ENCODE measurements at regions not wholly inside any gene's neighbourhood (a gene's known extent, or its start where the extent isn't known, plus 50 kb on each side); places are given as distances from the start of the nearest gene placed in this dataset.
"Not testable (repeated sequence)": the region's sequence is repeated elsewhere in the genome, so short reads cannot be mapped to it uniquely, and the experiment has no call there.

DNA sequence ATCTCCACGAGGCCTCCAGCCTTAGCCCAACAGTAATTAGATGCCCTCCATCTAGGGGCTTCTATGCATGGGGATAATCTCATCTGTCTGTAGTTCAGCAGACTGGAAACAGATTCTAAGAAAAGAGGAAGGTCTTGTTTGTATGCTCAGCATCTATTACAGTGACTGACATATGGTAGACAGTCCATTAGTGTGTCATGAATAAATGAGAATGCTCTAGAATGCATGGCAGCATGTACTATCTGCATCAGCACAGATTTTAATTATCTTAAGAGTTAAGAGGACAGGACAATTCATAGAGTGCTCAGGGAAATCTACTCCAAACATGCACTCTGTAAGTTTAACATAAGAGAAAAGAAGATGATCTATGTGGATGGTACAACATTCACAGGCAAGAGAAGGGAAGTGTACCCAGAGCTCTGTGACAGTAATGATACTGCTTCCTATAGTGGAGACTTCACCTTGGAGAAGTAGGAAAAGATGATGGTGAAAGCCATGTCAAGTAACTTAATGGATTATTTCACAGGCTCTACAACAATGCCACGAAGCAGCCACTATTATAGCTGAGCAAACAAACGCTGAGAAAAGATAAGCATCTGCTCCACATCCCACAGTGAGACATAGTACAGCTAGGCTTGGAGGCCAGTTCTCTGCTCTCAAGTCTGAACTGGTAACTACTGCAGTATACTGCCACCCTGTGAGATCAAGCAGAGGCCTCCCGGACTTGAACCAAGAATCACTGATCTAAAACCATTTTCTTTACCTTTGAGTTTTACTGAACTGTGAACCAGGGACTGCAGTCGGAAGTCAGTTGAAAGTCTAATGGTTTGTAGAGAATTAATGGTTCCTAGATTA lies 309.2 kb upstream of the SPTLC3 start:
- DNase-seq, result no peak

DNA sequence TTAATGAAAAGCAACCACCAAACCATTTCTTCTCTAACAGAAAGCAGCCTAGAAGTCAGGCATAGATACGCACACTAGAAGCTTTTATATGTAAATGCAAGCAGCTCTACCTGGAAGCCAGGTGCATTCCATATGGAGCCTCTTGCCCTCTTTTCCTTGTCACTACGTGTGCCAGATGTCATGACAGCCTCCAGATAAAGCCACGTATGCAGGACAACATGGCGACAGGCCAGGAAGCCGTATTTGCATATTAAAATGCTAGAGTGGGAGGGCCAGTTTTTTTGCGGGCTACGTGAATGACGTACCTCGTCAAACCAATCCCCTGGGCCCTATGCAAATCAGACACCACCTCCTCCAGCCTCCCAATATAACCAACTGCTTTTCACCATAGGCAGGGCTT lies 308.1 kb upstream of the SPTLC3 start:
- no peak for DNase-seq

DNA sequence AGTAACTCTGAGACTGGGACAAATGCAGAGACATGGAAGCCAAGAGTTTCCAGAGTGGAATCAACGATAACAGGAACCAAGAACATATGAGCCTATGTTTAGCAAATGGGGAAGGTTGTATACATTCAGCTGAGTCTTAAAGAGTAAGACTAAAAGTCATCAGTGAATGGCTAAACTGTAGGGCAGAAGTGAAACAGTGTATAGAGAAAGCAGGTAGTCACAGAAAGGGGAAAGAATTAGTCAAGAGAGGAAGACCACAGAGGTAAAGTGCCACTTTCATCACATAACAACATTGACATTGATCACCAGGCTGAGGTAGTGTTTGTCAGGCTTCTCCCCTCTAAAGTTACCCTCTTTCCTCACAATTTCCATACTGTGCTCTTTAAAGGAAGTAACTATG lies 306.5 kb upstream of the SPTLC3 start:
- DNase-seq, result no peak

DNA sequence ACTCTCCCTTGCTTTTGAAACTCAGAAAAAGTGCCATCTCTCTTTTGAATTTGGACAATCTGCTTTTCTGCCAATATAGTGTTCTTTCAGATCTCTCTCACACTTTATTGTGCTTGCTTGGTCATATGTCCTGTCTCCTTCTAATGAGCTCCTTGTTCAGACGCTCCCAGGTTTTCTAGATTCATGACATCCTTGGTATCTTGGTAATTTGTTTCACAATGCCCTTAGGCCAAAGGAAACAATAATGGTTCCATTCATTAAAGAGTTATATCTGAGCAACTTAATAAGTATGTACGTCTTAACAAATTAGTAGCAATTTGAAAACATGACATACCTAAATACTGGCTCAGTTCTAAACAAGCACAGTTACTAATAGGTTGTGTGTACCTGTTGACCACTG lies 293.4 kb upstream of the SPTLC3 start:
- no peak for DNase-seq

DNA sequence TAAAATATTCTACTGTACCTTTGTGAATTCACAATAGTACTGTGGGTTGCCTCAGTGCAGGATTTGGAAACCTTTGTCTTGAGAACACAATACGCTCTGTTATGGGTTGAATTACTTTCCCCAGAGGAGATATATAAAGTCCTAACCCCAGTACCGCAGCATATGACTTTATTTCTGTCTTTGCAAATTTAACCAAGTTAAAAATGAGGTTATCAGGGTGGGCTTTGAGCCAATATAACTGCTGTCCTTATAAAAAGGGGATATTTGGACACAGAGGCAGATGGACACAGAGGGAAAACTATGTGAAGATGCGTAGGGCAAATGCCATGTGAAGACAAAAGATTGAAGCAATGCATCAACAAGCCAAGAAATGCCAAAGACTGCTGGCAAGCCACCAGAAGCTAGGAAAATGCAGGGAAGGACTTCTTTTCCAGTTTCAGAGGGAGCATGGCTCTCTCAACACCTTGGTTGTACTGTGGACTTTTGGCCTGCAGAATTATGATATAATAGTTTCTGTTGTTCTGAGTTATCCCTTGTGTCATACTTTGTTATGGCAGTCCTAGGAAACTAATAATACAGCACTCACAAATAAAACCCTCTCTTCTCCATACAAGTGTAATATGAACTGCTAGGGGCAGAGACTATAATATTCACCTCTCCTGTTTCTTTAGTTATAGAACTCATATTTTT lies 292.6 kb upstream of the SPTLC3 start:
- no peak for DNase-seq

DNA sequence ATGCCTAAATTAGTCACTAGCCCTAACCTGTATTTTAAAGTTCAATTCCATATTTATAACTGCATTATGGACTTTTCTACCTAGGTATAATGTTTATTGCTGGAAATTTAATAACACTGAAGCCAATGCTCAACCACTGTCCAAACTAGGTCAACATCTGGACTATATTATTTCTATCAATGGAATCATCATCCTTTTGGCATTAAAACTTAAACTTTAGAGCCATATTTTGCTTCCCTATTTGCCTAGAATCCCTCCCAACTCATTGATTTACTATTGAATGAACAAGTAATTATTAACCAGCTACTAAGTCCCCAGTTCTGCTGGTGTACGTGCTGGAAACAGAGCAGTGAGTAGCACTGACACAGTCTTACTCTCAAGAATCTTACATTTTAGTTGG lies 291.7 kb upstream of the SPTLC3 start:
- no peak for DNase-seq

DNA sequence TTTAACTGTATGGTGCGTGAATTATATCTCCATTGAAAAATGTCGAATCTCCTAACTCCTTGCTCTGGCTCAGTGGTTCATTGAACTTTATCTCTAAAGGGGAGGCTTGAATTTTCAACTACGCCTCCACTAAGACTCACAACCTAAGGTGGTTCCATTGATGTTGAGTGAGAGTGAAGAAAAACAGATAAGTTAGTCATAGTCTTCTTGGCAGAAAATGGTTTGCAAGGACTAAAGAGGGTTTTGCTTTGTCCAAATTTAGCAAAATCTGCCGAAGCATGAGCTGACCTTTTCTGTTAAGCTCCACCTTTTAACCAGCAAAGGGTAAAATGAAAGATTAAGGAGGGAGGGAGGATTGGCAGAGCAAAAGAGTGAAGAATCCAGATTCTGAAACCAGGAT lies 290.2 kb upstream of the SPTLC3 start:
- DNase-seq, result no peak

DNA sequence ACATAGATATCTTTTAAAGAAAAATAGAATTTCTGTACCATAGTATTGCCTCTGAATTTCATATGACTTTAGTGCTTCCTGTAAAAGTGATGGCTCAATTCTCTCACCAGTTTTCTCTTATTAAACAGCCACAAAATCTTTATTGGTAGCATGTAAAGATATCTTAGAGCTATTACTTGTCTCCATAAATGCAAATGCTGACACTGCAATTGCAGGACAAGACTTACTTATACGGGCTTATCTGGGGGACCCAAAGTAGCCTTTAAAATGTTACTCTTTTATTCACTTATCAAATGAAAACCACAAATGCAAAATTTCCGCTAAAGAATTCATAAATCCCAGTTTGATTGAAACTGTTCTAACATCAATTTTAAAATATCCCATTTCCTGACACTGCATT lies 287.1 kb upstream of the SPTLC3 start:
- DNase-seq, result no peak

DNA sequence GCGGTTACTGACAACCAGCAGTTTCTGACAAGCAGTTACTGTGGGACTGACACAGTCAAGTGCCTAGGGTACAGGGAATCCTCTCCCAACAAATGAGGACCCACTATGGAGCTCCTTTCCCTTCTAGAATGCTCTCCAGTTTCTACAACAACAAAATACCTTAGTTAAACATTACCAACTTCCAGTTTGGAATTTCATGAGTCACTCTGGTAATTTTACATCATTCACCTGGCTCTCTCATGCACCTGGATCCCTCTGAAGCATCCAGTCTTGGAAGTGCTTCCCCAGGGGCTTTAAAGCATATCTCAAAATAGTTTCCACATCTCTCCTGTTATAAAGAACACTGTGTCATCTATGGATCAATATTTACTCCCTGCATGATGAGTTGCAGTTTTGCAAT lies 286.7 kb upstream of the SPTLC3 start:
- no peak for DNase-seq

DNA sequence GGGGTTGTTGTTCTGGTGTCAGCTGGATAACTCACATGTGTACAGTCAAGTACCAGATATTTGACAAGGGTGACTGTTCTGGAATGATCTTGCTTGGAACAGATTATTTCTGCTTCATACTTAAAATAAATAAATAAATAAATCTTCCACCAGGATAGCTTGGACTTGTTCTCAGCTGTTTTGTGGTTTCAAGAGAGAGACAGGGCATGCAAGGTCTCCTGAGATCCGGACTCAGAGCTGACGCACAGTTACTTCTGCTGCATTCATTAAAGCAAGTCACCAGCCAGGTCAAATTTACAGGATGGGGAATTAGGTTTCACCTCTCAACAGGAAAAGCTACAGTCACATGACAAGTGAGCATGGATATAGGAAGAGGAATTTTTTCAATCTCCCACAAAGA lies 285.0 kb upstream of the SPTLC3 start:
- no peak for DNase-seq

DNA sequence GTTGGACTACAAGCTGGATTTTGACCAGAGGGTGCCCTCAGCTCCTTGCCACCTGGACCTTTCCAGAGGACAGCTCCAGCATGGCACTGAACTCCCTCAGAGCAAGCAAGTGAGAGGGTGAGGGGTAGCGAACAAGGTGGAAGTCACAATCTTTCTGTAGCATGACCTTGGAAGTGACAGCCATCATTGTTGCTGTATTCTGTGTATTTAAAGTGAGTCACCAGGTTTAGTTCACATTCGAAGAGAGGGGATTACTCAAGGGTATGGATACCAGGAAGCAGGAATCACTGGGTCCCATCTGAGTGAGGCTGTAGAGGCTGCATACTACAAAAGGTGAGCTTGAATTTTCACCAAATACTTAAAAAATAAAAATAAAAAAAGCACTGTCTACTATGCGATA lies 280.0 kb upstream of the SPTLC3 start:
- DNase-seq, result no peak

DNA sequence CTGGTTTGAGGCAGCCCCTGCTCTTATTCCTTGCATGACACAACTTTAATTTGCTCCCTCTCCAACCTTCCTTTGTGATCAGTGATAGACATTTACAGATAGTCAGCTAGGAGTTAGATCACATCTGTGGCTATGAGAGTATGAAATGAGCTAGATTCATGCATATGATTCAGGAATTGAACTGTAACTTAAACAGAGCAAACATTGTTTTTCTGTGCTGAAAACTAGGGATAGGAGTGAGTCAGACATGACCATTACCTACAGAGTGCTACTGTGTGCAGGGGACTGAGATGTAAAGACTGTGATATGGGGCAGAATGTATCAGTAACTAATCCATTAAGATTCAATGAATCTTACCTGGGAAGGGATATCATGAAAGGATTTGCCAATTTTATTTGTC lies 279.4 kb upstream of the SPTLC3 start:
- DNase-seq, result no peak

DNA sequence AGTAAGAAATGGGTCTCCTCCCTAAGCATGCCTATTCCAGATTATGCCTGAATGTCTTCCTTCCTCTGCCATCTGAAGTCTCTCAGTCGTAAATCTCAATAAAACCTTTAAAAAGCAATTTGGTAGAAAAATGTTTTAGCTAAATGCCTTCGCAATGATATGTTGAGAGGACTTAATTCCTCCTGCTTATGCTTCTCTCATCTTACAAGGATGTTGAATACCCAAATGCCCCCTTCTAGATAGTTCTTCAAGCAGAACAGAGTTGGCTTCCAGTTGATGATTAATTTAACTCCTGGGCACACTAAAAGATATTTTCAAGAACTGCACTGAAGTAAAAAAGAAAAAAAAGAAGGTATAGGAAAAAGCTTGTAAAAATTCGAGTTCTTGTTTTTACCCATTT lies 275.0 kb upstream of the SPTLC3 start:
- DNase-seq, result no peak

DNA sequence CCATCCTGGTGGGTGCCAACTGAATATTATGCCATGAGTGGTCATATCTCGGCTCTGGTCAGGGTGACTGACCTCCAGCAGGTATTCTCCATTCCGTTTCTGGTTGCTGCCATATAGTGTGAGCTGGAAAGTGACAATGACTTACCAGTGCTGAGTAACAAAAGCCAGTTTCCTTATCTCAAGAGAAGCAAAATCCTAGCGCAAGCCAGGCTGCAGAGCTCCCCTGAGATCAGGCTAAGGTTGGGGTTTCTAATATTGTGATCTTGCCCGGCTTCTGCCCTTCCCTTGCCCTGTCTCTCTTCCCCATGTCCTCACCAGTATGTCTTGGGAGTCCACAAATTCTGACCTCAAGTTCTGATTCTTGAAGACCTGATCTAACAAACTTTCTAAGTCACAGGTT lies 271.3 kb upstream of the SPTLC3 start:
- no peak for DNase-seq

DNA sequence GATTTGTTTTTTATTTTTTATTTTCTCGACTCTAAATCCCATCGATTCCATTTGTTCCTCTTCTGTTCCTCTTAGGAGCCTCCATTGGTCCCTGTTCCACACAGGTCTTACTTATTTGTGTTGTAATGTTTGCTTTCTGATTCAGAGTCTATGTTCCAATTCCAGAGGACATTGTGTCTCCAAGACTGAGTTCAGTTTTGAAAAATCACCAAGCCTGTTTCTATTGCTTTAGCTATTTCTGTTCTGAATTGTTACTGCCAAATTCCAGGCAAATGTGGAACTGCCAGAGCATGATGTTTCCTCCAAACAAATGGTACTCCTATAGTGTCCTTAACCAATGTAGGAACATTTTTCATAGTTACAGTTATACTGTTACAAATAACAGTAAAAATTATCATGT lies 270.9 kb upstream of the SPTLC3 start:
- no peak for DNase-seq

DNA sequence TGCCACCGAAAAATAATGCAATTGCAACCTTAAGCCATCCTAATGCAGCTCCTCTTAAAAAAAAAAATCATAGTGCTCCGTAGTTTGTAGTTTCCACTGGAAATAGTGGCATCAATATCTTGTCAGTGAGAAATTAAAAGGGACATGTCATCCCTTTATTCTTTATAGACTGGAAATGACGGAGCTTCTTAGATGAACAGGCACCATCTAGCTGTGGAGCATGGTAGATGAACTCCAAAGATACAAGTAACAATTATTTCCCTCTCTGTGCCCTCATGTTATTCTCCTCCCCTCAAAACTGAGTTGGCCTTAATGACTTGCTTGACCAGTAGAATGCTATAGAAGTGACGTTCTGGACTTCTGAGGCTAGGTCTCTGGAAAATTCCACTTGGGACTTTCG lies 268.1 kb upstream of the SPTLC3 start:
- no peak for DNase-seq

DNA sequence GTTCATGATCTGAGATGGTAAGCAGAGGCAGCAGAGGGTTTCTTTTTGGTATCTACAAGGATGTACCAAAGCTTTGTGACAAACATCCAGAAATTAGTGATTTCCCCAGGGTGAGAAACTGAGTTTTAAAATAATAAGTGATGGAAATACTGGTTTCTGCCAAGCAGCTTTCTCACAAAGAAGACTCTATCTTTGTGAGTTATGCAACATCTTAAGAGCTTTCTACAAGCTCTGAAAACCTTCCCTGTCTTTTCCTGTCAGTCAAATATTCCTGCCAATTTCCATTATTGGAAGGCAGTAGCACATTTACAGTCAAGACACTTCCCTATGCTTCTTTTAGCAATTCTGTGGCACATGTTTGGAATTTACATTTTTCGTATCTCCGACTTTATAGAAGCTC lies 264.7 kb upstream of the SPTLC3 start:
- DNase-seq, result no peak

DNA sequence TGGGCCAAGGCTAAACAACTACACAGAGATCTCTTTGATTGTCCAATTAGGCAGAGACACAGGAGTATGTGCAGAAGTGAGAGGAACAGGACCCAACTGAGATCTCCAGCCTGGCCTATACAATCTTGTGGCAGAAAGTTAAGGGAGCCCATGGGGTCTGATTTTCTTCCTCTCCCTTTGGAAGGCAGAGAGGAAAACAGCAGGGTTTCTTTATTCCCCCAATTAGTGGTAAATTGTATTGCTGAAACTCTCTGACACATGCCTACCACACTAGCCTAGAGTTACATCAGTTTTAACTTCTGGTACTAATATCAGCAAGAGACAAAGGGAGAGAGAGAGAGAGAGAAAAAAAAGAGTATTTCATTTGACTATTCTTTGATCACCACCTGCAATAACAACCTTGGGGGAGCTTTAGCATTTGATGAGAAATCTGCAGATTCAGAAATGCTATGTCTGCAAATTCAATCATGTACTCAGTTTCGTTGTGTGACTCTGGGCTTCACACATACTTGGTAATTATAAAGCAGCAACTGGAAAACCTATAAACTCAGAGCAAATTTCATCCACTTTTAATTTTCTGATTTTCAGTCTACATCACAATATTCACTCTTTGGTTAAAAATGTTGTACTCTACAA lies 260.3 kb upstream of the SPTLC3 start:
- DNase-seq, result no peak

DNA sequence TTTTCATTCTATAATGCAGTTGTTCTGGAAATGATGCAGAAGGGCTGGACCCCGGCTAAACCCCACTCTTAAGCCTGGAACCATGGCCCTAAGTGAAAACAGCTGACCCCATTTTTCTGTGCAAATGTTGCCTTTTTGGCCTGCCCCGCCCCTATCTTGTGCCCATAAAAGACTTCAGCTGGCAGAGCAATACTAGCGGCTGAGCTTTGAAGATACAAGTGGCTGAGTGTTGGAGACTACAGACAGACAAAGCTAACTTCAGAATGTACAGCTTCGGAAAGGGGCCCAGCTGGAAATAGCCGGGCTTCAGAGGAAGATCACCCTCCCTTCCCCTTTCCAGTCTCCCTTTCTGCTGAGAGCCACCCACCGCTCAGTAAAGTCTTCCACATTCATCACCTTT lies 258.6 kb upstream of the SPTLC3 start:
- DNase-seq, result no peak

DNA sequence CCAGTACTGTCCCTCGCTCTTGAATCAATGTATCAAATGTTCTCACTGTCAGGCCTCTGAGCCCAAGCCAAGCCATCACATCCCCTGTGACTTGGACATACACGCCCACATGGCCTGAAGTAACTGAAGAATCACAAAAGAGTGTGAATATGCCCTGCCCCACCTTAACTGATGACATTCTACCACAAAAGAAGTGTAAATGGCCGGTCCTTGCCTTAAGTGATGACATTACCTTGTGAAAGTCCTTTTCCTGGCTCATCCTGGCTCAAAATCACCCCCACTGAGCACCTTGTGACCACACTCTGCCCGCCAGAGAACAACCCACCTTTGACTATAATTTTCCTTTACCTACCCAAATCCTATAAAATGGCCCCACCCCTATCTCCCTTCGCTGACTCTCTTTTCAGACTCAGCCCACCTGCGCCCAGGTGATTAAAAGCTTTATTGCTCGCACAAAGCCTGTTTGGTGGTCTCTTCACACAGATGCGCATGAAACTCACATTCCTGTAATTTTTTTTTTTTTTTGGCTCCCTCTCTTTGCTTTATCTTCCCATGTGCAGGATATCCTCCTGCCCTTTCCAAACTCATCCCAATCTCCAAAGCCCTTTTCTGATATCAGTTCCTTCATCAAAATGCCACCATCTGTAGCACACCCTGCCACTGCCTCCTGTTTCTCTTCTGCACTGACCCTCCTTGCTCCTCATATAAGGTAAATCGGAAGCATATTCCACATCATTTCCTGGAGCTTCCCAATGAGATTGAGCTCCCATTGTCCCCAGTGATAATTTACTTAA lies 255.7 kb upstream of the SPTLC3 start:
- not testable (repeated sequence) for DNase-seq

DNA sequence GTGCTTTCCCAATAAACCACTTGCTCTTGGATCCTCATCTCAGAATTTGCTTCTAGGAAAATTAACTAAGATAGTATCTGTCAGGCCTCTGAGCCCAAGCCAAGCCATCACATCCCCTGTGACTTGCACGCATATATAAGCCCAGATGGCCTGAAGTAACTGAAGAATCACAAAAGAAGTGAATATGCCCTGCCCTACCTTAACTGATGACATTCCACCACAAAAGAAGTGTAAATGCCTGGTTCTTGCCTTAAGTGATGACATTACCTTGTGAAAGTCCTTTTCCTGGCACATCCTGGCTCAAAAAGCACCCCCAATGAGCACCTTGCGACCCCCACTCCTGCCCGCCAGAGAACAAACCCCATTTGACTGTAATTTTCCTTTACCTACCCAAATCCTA lies 255.0 kb upstream of the SPTLC3 start:
- DNase-seq, result not testable (repeated sequence)

DNA sequence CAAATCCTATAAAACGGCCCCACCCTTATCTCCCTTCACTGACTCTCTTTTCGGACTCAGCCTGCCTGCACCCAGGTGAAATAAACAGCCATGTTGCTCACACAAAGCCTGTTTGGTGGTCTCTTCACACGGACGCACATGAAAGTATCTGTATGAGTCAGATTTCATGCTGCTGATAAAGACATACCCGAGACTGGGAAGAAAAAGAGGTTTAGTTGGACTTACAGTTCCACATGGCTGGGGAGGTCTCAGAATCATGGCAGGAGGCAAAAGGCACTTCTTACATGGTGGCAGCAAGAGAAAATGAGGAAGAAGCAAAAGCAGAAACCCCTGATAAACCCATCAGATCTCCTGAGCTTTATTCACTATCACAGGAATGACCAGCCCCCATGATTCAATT lies 249.3 kb upstream of the SPTLC3 start:
- not testable (repeated sequence) for DNase-seq

DNA sequence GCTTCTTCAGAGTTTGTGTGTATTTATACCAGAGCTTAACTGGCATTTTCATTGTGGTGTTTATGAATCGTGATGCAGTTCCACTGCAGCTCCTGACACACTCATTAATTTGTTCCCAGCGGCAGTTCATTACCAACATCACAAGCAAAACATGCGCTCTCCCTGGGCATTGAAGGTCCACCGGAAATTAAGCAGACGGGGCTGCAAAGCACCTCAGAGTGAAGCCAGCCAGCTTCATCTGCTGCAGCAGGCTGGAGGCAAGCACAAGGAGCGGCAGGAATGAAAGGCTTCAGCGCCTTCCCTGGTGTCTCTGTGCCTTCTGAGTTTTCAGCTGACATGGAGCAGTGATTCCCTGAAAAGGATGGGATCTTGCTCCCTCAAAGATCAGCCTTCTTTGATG lies 246.0 kb upstream of the SPTLC3 start:
- DNase-seq, result no peak

Data from GF-D8 (cell line).